ENCODE measurements at regions not wholly inside any gene's neighbourhood (a gene's known extent, or its start where the extent isn't known, plus 50 kb on each side); places are given as distances from the start of the nearest gene placed in this dataset.
A peak's percentile ranks its signal among the peaks of the same experiment; 100 is the strongest.
"Not testable (repeated sequence)": the region's sequence is repeated elsewhere in the genome, so short reads cannot be mapped to it uniquely, and the experiment has no call there.

- DNase-seq (ENCODE audit: extremely low read depth, low read depth), result no peak
Measured at GRCh38 chr1:232184561-232185530, 445.1 kb downstream of the SIPA1L2 start.

DNA sequence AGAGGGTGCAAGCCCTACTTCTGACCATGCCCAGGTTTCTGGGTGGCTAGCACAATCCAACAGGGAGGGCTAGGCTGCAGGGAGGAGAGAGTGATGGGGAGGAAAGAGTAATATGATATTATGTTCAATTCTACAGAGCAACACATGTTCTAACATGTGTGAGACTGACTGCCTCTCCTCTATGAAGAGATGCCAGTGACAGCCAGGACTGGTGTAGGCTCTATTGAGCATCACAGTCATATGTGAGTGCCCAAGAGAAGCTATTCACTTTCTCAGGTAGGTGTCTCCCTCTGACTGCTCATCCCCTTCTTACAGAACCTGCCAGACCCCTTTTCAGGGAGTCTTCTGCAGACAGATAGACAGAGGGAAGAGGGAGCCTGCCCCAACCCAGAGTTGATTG is 446.1 kb downstream of the SIPA1L2 start:
- no peak for DNase-seq (ENCODE audit: extremely low read depth, low read depth)

DNA sequence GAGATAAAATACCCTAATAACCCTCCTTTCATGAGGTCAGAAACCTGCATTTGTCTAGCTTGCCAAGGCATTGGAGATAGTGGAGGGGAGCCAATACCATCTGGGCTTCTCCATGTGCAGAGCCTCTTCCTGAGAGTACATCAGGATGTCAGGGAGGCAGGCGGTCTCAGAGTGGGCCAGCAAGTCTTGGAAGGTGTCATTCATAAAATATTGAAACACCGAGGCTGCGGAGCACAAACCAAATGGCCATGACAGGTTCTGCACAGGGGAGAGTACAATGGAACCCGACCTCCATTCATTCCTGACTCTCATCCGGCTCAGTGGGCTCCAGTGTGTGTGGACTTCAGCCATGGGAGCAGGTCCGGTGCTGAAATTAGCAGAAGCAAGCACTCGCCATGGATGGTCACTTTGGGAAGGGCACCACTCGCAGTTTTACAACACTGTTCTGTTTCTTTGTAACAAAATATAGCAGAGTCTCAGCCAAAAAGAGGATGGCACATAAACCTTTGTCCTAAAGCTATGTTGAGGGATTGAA is 446.6 kb downstream of the SIPA1L2 start:
- DNase-seq (ENCODE audit: extremely low read depth, low read depth), result no peak

- no peak for DNase-seq (ENCODE audit: extremely low read depth, low read depth)
Measured at GRCh38 chr1:232182236-232182635, 447.7 kb downstream of the SIPA1L2 start.

- no peak for DNase-seq (ENCODE audit: extremely low read depth, low read depth)
Measured at GRCh38 chr1:232180779-232181136, 449.2 kb downstream of the SIPA1L2 start.

DNA sequence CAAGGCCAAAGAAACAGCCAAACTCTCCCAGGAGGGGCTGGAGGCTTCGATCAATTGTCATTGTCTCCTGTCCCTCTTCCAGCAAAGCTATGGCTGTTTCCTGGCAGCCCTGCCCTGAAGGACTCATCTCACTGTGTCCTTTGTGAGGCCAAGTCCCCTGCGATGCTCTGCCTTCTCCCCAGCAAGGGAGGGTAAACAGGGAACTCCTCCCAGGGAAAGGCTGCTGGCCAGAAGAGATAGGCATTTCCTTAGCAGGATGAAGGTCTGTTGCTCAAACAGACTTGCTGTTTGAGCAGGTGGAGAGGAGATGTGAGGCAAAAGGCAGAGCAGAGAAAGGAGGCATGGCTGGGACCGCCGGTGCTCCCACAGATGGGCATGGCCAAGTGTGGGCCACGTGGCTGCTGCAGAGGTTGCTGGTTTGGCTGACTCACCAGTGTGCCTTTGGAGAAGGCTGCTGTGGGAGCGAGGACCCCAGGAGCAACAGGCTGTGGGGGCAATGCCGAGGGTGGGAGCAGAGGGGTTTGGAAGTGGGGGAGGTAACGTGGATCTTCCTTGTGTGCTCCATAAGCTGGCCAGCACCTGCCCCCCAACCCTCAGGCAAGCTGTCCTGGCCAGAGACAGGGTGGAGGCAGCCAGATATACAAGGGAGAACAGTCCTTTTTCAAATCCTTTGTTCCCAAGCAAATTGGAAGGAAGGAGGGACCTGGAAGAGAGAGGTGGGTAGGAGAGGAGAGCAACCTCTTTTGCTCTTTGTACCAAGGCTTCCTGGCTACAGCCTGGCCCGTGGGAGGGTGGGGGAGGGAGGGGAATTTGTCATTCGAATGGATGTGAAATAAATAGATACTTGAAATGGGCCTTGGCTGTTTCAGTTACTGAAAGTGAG is 449.8 kb downstream of the SIPA1L2 start:
- no peak for DNase-seq (ENCODE audit: extremely low read depth, low read depth)

DNA sequence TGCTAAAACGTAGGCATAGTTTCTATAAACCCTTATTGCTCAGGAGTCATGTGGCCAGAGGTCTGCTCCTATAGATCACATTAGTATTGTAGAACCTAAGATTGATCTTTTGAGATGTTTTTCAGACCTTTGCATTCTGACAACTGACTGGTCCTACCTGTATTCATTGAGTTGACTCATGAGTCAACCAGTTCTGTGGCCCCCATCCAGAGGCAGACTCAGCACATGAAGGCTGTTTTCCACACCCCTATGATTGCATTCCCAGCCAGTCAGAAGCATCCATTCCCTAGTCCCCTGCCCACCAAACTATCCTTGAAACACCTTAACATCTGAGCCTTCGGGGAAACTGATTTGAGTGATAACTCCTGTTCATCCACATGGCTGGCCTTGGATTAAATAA is 451.7 kb downstream of the SIPA1L2 start:
- DNase-seq (ENCODE audit: extremely low read depth, low read depth), result no peak

DNA sequence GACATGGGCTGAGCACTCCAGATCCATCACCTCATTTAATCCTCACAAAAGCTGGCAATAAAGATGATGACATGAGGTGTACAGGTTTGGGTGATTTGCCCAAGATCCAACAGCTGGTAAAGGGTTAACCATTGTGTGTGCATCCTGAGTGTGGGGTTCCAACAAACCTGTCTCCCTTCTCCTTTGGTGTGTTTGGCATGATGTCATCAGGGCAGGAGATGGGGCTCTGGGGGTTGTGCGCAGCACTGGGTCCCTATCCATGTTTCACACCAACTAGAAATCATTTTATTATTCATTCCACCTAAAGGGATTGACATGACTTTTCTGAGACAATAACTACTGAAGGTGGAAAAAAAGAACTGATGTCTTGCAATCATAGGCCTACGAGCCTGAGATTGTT is 452.5 kb downstream of the SIPA1L2 start:
- DNase-seq (ENCODE audit: extremely low read depth, low read depth), result no peak

GRCh38 chr1:232176222-232176621 is 453.7 kb downstream of the SIPA1L2 start:
- DNase-seq (ENCODE audit: extremely low read depth, low read depth), result no peak

DNA sequence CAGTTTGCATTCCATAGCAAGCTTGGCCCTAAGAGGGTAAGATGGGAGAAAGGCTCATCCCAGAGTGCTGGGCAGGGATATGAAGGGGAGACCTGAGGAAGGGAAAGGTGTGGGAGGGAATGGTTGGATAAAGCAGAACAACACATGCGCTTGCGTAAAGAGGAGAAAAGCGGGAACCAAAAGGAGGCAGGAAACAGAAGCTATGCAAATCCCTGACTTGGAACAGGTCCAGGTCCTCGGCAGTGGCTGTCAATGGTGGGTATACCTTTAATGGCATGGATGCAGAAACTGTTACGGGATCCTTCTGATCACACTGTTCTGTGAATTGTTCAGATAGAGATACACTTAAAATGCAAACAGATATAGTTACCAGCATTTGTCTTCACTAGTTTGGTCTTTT is 455.6 kb downstream of the SIPA1L2 start:
- DNase-seq (ENCODE audit: extremely low read depth, low read depth), result no peak

- DNase-seq (ENCODE audit: extremely low read depth, low read depth), result no peak
Measured at GRCh38 chr1:232172563-232172962, 457.4 kb downstream of the SIPA1L2 start.

DNA sequence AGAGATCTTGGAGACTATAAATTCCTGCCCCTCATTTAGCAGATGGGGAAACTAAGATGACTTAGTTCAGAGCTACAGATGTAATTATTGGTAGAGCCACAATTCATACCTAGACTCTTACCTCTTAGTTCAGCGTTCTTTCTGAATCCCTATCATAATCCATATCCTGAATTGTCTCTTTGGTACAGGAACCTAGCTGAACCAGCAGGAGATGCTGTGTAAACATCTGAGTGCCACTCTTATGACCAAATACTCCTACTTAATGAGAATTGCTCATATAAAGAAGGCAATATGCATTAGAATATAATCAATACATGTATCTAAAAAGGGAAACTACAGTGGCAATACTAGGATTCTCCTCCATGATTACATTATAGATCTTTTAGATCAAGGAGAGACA is 459.0 kb downstream of the SIPA1L2 start:
- no peak for DNase-seq (ENCODE audit: extremely low read depth, low read depth)

GRCh38 chr1:232169436-232169835 is 460.5 kb downstream of the SIPA1L2 start:
- DNase-seq (ENCODE audit: extremely low read depth, low read depth), result no peak

DNA sequence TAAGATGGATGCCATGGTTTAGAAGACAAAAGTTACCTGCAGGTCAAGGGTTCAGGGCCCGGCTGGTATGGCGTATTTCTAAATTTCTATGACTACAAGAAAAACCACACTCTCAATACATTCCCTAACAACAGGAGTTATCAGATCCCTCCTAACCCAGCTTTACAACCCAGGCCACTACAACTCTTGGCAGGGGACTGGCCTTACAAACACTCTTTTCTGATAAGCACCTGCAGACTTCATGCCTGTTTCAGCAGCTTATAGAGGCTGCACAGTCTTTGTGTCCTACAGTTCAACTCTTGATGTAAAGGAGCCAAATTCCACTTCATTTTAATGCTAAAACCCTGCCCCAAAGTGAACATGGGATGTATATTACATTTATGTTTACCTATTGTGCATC is 461.4 kb downstream of the SIPA1L2 start:
- DNase-seq (ENCODE audit: extremely low read depth, low read depth), result no peak

- no peak for DNase-seq (ENCODE audit: extremely low read depth, low read depth)
Measured at GRCh38 chr1:232166942-232167341, 463.0 kb downstream of the SIPA1L2 start.

GRCh38 chr1:232164078-232164963 is 465.6 kb downstream of the SIPA1L2 start:
- DNase-seq (ENCODE audit: extremely low read depth, low read depth), result peak; percentile 23

DNA sequence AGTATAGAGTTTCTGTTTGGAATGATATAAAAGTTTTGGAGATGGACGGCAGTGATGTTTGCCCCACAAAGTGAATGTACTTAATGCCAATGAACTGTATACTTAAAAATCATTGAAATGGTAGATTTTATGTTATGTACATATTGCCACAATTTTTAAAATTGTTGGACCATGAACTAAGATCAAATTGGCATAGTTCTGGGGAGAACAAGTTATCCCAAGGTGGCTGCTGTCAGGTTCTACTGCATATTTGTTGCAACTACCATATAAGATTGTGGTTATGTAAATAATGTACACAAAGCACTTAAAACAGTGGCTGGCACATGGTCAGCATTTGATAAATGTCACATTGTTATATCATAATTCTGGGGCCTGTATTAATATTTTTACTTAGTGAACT is 466.4 kb downstream of the SIPA1L2 start:
- DNase-seq (ENCODE audit: extremely low read depth, low read depth), result no peak

DNA sequence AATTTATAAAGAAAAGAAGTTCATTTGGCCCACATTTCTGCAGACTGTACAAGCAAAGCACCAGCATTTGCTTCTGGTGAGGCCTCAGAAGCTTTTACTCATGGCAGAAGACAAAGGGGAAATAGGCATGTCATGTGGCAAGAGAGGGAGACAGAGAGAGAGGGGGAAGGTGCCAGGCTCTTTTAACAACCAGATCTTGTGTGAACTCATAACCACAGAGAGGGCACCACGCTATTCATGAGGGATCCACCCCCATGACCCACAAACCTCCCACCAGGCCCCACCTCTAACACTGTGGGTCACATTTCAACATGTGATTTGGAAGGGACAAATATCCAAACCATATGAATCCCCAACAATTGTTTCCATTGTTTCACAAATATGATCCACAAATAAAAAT is 467.9 kb downstream of the SIPA1L2 start:
- no peak for DNase-seq (ENCODE audit: extremely low read depth, low read depth)

- not testable (repeated sequence) for DNase-seq (ENCODE audit: extremely low read depth, low read depth)
Measured at GRCh38 chr1:232158558-232158957, 471.4 kb downstream of the SIPA1L2 start.

DNA sequence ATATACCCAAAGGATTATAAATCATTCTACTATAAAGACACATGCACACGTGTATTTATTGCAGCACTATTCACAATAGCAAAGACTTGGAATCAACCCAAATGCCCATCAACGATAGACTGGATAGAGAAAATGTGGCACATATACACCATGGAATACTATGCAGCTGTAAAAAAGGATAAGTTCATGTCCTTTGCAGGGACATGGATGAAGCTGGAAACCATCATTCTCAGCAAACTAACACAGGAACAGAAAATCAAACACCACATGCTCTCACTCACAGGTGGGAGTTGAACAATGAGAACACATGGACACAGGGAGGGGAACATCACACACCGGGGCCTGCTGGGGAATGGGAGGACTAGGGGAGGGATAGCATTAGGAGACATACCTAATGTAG is 473.9 kb downstream of the SIPA1L2 start:
- DNase-seq (ENCODE audit: extremely low read depth, low read depth), result not testable (repeated sequence)
